ENCODE measurements at regions not wholly inside any gene's neighbourhood (a gene's known extent, or its start where the extent isn't known, plus 50 kb on each side); places are given as distances from the start of the nearest gene placed in this dataset.

GRCh38 chr4:178778496-178778895, 1336.3 kb upstream of the AGA start:
- Histone ChIP-seq H3K9ac (ENCODE audit: low read depth in 1 of 2, low read length in 2 of 2) (no peak overlapping the region), H3K27me3 (ENCODE audit: control insufficient read depth in 1 of 2, insufficient read depth in 2 of 2, low read length in 2 of 2) (no peaks in the 10 kb centered on the region), H3K27ac (ENCODE audit: low read depth, low read length) (no peak overlapping the region), H3K4me1 (ENCODE audit: control insufficient read depth in 1 of 2, insufficient read depth in 2 of 2, low read length in 2 of 2) (no peaks in the 10 kb centered on the region), H3K9me3 (ENCODE audit: control insufficient read depth in 1 of 2, low read length in 2 of 2) (no peaks in the 10 kb centered on the region), H3K4me3 (ENCODE audit: low read depth in 1 of 2, low read length in 2 of 2) (no peak overlapping the region), H3K36me3 (ENCODE audit: control insufficient read depth in 1 of 2, insufficient read depth in 2 of 2, low read length in 2 of 2) (no peaks in the 10 kb centered on the region)

- Histone ChIP-seq H3K27me3 (ENCODE audit: control insufficient read depth in 1 of 2, insufficient read depth in 2 of 2, low read length in 2 of 2) (no peaks in the 10 kb centered on the region), H3K4me1 (ENCODE audit: control insufficient read depth in 1 of 2, insufficient read depth in 2 of 2, low read length in 2 of 2) (no peaks in the 10 kb centered on the region), H3K9me3 (ENCODE audit: control insufficient read depth in 1 of 2, low read length in 2 of 2) (no peaks in the 10 kb centered on the region), H3K27ac (ENCODE audit: low read depth, low read length) (no peak overlapping the region), H3K9ac (ENCODE audit: low read depth in 1 of 2, low read length in 2 of 2) (no peak overlapping the region), H3K4me3 (ENCODE audit: low read depth in 1 of 2, low read length in 2 of 2) (no peak overlapping the region), H3K36me3 (ENCODE audit: control insufficient read depth in 1 of 2, insufficient read depth in 2 of 2, low read length in 2 of 2) (no peaks in the 10 kb centered on the region)
Measured at GRCh38 chr4:178781779-178782178, 1339.5 kb upstream of the AGA start.

- H3K4me1 ChIP-seq (ENCODE audit: control insufficient read depth in 1 of 2, insufficient read depth in 2 of 2, low read length in 2 of 2): no peaks in the 10 kb centered on the region
- H3K27me3 ChIP-seq (ENCODE audit: control insufficient read depth in 1 of 2, insufficient read depth in 2 of 2, low read length in 2 of 2): no peaks in the 10 kb centered on the region
- no peak overlapping the region for H3K4me3 ChIP-seq (ENCODE audit: low read depth in 1 of 2, low read length in 2 of 2)
- H3K36me3 ChIP-seq (ENCODE audit: control insufficient read depth in 1 of 2, insufficient read depth in 2 of 2, low read length in 2 of 2): no peaks in the 10 kb centered on the region
- H3K9me3 ChIP-seq (ENCODE audit: control insufficient read depth in 1 of 2, low read length in 2 of 2): no peaks in the 10 kb centered on the region
- H3K9ac ChIP-seq (ENCODE audit: low read depth in 1 of 2, low read length in 2 of 2): no peak overlapping the region
- H3K27ac ChIP-seq (ENCODE audit: low read depth, low read length): no peak overlapping the region
Measured at GRCh38 chr4:178784491-178784890, 1342.3 kb upstream of the AGA start.

- H3K9me3 ChIP-seq (ENCODE audit: control insufficient read depth in 1 of 2, low read length in 2 of 2): no peaks in the 10 kb centered on the region
- H3K27me3 ChIP-seq (ENCODE audit: control insufficient read depth in 1 of 2, insufficient read depth in 2 of 2, low read length in 2 of 2): no peaks in the 10 kb centered on the region
- no peak overlapping the region for H3K4me3 ChIP-seq (ENCODE audit: low read depth in 1 of 2, low read length in 2 of 2)
- H3K9ac ChIP-seq (ENCODE audit: low read depth in 1 of 2, low read length in 2 of 2): no peak overlapping the region
- no peaks in the 10 kb centered on the region for H3K36me3 ChIP-seq (ENCODE audit: control insufficient read depth in 1 of 2, insufficient read depth in 2 of 2, low read length in 2 of 2)
- H3K4me1 ChIP-seq (ENCODE audit: control insufficient read depth in 1 of 2, insufficient read depth in 2 of 2, low read length in 2 of 2): no peaks in the 10 kb centered on the region
- H3K27ac ChIP-seq (ENCODE audit: low read depth, low read length): no peak overlapping the region
Measured at GRCh38 chr4:178789279-178789678, 1347.0 kb upstream of the AGA start.

GRCh38 chr4:178799204-178799603, 1357.0 kb upstream of the AGA start:
- no peaks in the 10 kb centered on the region for H3K36me3 ChIP-seq (ENCODE audit: control insufficient read depth in 1 of 2, insufficient read depth in 2 of 2, low read length in 2 of 2)
- H3K9ac ChIP-seq (ENCODE audit: low read depth in 1 of 2, low read length in 2 of 2): no peak overlapping the region

GRCh38 chr4:178808106-178808505, 1365.9 kb upstream of the AGA start:
- Histone ChIP-seq H3K36me3 (ENCODE audit: control insufficient read depth in 1 of 2, insufficient read depth in 2 of 2, low read length in 2 of 2) (no peaks in the 10 kb centered on the region), H3K9ac (ENCODE audit: low read depth in 1 of 2, low read length in 2 of 2) (no peak overlapping the region)

More at GRCh38 chr4:178799204-178799603, 1357.0 kb upstream of the AGA start:
- no peak overlapping the region for H3K4me3 ChIP-seq (ENCODE audit: low read depth in 1 of 2, low read length in 2 of 2)
- H3K9me3 ChIP-seq (ENCODE audit: control insufficient read depth in 1 of 2, low read length in 2 of 2): no peaks in the 10 kb centered on the region
- H3K27ac ChIP-seq (ENCODE audit: low read depth, low read length): no peak overlapping the region
- no peaks in the 10 kb centered on the region for H3K4me1 ChIP-seq (ENCODE audit: control insufficient read depth in 1 of 2, insufficient read depth in 2 of 2, low read length in 2 of 2)
- H3K27me3 ChIP-seq (ENCODE audit: control insufficient read depth in 1 of 2, insufficient read depth in 2 of 2, low read length in 2 of 2): no peaks in the 10 kb centered on the region

GRCh38 chr4:178809921-178810320, 1367.7 kb upstream of the AGA start:
- no peak overlapping the region for H3K9ac ChIP-seq (ENCODE audit: low read depth in 1 of 2, low read length in 2 of 2)
- no peaks in the 10 kb centered on the region for H3K9me3 ChIP-seq (ENCODE audit: control insufficient read depth in 1 of 2, low read length in 2 of 2)
- H3K27me3 ChIP-seq (ENCODE audit: control insufficient read depth in 1 of 2, insufficient read depth in 2 of 2, low read length in 2 of 2): no peaks in the 10 kb centered on the region
- no peak overlapping the region for H3K27ac ChIP-seq (ENCODE audit: low read depth, low read length)
- no peak overlapping the region for H3K4me3 ChIP-seq (ENCODE audit: low read depth in 1 of 2, low read length in 2 of 2)
- H3K4me1 ChIP-seq (ENCODE audit: control insufficient read depth in 1 of 2, insufficient read depth in 2 of 2, low read length in 2 of 2): no peaks in the 10 kb centered on the region
- H3K36me3 ChIP-seq (ENCODE audit: control insufficient read depth in 1 of 2, insufficient read depth in 2 of 2, low read length in 2 of 2): no peaks in the 10 kb centered on the region

More at GRCh38 chr4:178808106-178808505, 1365.9 kb upstream of the AGA start:
- Histone ChIP-seq H3K27me3 (ENCODE audit: control insufficient read depth in 1 of 2, insufficient read depth in 2 of 2, low read length in 2 of 2) (no peaks in the 10 kb centered on the region), H3K27ac (ENCODE audit: low read depth, low read length) (no peak overlapping the region), H3K4me1 (ENCODE audit: control insufficient read depth in 1 of 2, insufficient read depth in 2 of 2, low read length in 2 of 2) (no peaks in the 10 kb centered on the region), H3K9me3 (ENCODE audit: control insufficient read depth in 1 of 2, low read length in 2 of 2) (no peaks in the 10 kb centered on the region), H3K4me3 (ENCODE audit: low read depth in 1 of 2, low read length in 2 of 2) (no peak overlapping the region)

- H3K27ac ChIP-seq (ENCODE audit: low read depth, low read length): no peak overlapping the region
- H3K9me3 ChIP-seq (ENCODE audit: control insufficient read depth in 1 of 2, low read length in 2 of 2): no peaks in the 10 kb centered on the region
- H3K9ac ChIP-seq (ENCODE audit: low read depth in 1 of 2, low read length in 2 of 2): no peak overlapping the region
- H3K4me3 ChIP-seq (ENCODE audit: low read depth in 1 of 2, low read length in 2 of 2): no peak overlapping the region
- no peaks in the 10 kb centered on the region for H3K4me1 ChIP-seq (ENCODE audit: control insufficient read depth in 1 of 2, insufficient read depth in 2 of 2, low read length in 2 of 2)
- H3K36me3 ChIP-seq (ENCODE audit: control insufficient read depth in 1 of 2, insufficient read depth in 2 of 2, low read length in 2 of 2): no peaks in the 10 kb centered on the region
- H3K27me3 ChIP-seq (ENCODE audit: control insufficient read depth in 1 of 2, insufficient read depth in 2 of 2, low read length in 2 of 2): no peaks in the 10 kb centered on the region
Measured at GRCh38 chr4:178811356-178811755, 1369.1 kb upstream of the AGA start.

- Histone ChIP-seq H3K36me3 (ENCODE audit: control insufficient read depth in 1 of 2, insufficient read depth in 2 of 2, low read length in 2 of 2) (no peaks in the 10 kb centered on the region), H3K27ac (ENCODE audit: low read depth, low read length) (no peak overlapping the region), H3K4me1 (ENCODE audit: control insufficient read depth in 1 of 2, insufficient read depth in 2 of 2, low read length in 2 of 2) (no peaks in the 10 kb centered on the region), H3K4me3 (ENCODE audit: low read depth in 1 of 2, low read length in 2 of 2) (no peak overlapping the region), H3K27me3 (ENCODE audit: control insufficient read depth in 1 of 2, insufficient read depth in 2 of 2, low read length in 2 of 2) (no peaks in the 10 kb centered on the region), H3K9me3 (ENCODE audit: control insufficient read depth in 1 of 2, low read length in 2 of 2) (no peaks in the 10 kb centered on the region), H3K9ac (ENCODE audit: low read depth in 1 of 2, low read length in 2 of 2) (no peak overlapping the region)
Measured at GRCh38 chr4:178812866-178813265, 1370.6 kb upstream of the AGA start.

GRCh38 chr4:178814908-178815307, 1372.7 kb upstream of the AGA start:
- Histone ChIP-seq H3K4me3 (ENCODE audit: low read depth in 1 of 2, low read length in 2 of 2) (no peak overlapping the region), H3K27me3 (ENCODE audit: control insufficient read depth in 1 of 2, insufficient read depth in 2 of 2, low read length in 2 of 2) (no peaks in the 10 kb centered on the region), H3K9ac (ENCODE audit: low read depth in 1 of 2, low read length in 2 of 2) (no peak overlapping the region), H3K36me3 (ENCODE audit: control insufficient read depth in 1 of 2, insufficient read depth in 2 of 2, low read length in 2 of 2) (no peaks in the 10 kb centered on the region), H3K4me1 (ENCODE audit: control insufficient read depth in 1 of 2, insufficient read depth in 2 of 2, low read length in 2 of 2) (no peaks in the 10 kb centered on the region), H3K27ac (ENCODE audit: low read depth, low read length) (no peak overlapping the region), H3K9me3 (ENCODE audit: control insufficient read depth in 1 of 2, low read length in 2 of 2) (no peaks in the 10 kb centered on the region)

GRCh38 chr4:178823673-178824295, 1381.5 kb upstream of the AGA start:
- Histone ChIP-seq H3K27ac (ENCODE audit: low read depth, low read length) (no peak overlapping the region), H3K27me3 (ENCODE audit: control insufficient read depth in 1 of 2, insufficient read depth in 2 of 2, low read length in 2 of 2) (no peaks in the 10 kb centered on the region), H3K9me3 (ENCODE audit: control insufficient read depth in 1 of 2, low read length in 2 of 2) (peaks cover 0 to 7% of the 10 kb centered on the region in 2 donors), H3K4me3 (ENCODE audit: low read depth in 1 of 2, low read length in 2 of 2) (no peak overlapping the region), H3K36me3 (ENCODE audit: control insufficient read depth in 1 of 2, insufficient read depth in 2 of 2, low read length in 2 of 2) (no peaks in the 10 kb centered on the region), H3K4me1 (ENCODE audit: control insufficient read depth in 1 of 2, insufficient read depth in 2 of 2, low read length in 2 of 2) (no peaks in the 10 kb centered on the region), H3K9ac (ENCODE audit: low read depth in 1 of 2, low read length in 2 of 2) (no peak overlapping the region)
